Caco-2 (cell line): ENCODE measurements at regions not wholly inside any gene's neighbourhood (a gene's known extent, or its start where the extent isn't known, plus 50 kb on each side); places are given as distances from the start of the nearest gene placed in this dataset.

ENCODE experiments used
- BruUV-seq: library from RNA; stranded (reverse); fragments of 400-500 nt; replicated peaks from 2 replicates; lab custom pipeline; 2021; lab: Mats Ljungman, UMichigan
- CTCF ChIA-PET: fragments of 300-600 bp; sonication (Branson Sonifier 250); formaldehyde crosslinking; loops from one replicate; lab custom pipeline; 2022; ENCODE audit warnings: antibody characterized with exemption; lab: Charles Lee
- POLR2A ChIA-PET: fragments of 300-600 bp; sonication (Branson Sonifier 250); formaldehyde crosslinking; loops from one replicate; lab custom pipeline; 2022; ENCODE audit warnings: antibody characterized with exemption; lab: Charles Lee
- DNase-seq, 2 experiments: peaks; one replicate each; pipeline versions ENCODE4 v3.0.0 to v3.0.0-alpha.2; 2020 to 2022
- H3K27me3 ChIP-seq: replicated peaks from 2 replicates; pipeline ENCODE4 v1.6.0; 2011; ENCODE audit warnings: low read length; ENCODE audit not compliant: control insufficient read depth, insufficient read depth
- H3K36me3 ChIP-seq: 2 replicates; pipeline ENCODE4 v1.5.1; 2011; ENCODE audit warnings: low read length; ENCODE audit not compliant: control insufficient read depth, insufficient read depth
- H3K4me1 ChIP-seq: fragments of 250-450 bp; sonication (Bioruptor Pico); 2 replicates; pipeline ENCODE4 v1.5.1; 2020; ENCODE audit warnings: mild to moderate bottlenecking
- H3K4me3 ChIP-seq: 2 replicates; pipeline ENCODE4 v1.5.1; 2011; ENCODE audit warnings: low read depth, mild to moderate bottlenecking, control low read depth, low read length
- H3K9me3 ChIP-seq: fragments of 250-450 bp; sonication (Bioruptor Pico); 2 replicates; pipeline ENCODE4 v1.5.1; 2020; ENCODE audit warnings: mild to moderate bottlenecking, moderate library complexity
- H3K27ac Mint-ChIP-seq: one replicate; pipeline ENCODE4 v1.8.0; 2022; ENCODE audit warnings: mixed read lengths; ENCODE audit not compliant: unreplicated experiment
- H3K27me3 Mint-ChIP-seq: one replicate; pipeline ENCODE4 v1.8.0; 2022; ENCODE audit warnings: mixed read lengths; ENCODE audit not compliant: insufficient read depth, unreplicated experiment
- H3K36me3 Mint-ChIP-seq: one replicate; pipeline ENCODE4 v1.8.0; 2022; ENCODE audit warnings: mild to moderate bottlenecking, mixed read lengths; ENCODE audit not compliant: insufficient read depth, unreplicated experiment
- H3K4me1 Mint-ChIP-seq: one replicate; pipeline ENCODE4 v1.8.0; 2022; ENCODE audit warnings: low read depth, mixed read lengths; ENCODE audit not compliant: unreplicated experiment
- H3K4me3 Mint-ChIP-seq: one replicate; pipeline ENCODE4 v1.8.0; 2022; ENCODE audit warnings: mild to moderate bottlenecking, moderate library complexity, mixed read lengths; ENCODE audit not compliant: unreplicated experiment
- H3K9me3 Mint-ChIP-seq: one replicate; pipeline ENCODE4 v1.8.0; 2022; ENCODE audit warnings: mixed read lengths; ENCODE audit not compliant: unreplicated experiment
- CTCF ChIP-seq, 2 experiments: fragments of 200-600 bp in 1 of 2; IDR thresholded peaks; 1 replicate in 1 of 2; 2 replicates in 1 of 2; pipeline versions ENCODE4 v1.5.1 to v1.8.0; 2011 to 2022; ENCODE audit warnings: antibody characterized with exemption in 1 of 2, control low read depth in 1 of 2, inconsistent platforms in 1 of 2, low read depth in 1 of 2, low read length in 1 of 2, mild to moderate bottlenecking in 1 of 2, moderate library complexity in 1 of 2; ENCODE audit not compliant: insufficient read depth in 1 of 2, severe bottlenecking in 1 of 2, unreplicated experiment in 1 of 2
- intact Hi-C: fragments of 100-400 bp; cut with micrococcal nuclease; formaldehyde crosslinking; loops from one replicate; pipeline ENCODE4 v1.10.0; 2022; ENCODE audit not compliant: unreplicated experiment

DNA sequence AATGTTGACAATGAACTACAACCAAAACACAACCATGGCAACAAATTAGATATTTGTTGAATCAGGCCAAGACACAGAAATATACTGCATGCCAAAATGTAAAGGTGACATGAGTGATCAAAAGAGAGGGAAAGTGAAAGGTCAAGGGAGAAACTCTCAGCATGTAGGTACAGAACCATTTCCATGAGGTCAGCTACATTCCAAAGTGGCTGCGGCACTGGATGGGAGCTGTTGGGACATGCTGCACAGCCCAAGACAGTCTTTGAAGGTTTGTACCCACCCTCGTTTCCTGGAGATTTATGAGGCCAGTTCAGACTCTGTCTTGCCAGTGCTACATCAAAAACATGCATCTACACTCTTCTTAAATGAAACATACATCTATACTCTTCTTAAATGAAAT lies 579.9 kb downstream of the BMP2 start:
- ChIA-PET POLR2A (no interaction called here), CTCF (no interaction called here)
- no TSS peak for BruUV-seq
- Histone ChIP-seq H3K4me3 (no peak overlapping the region), H3K9me3 (no peaks in the 10 kb centered on the region), H3K27me3 (no peaks in the 10 kb centered on the region; the same call in 1 of the 2 replicates), H3K4me1 (no peaks in the 10 kb centered on the region), H3K36me3 (no peaks in the 10 kb centered on the region)
- H3K9me3 Mint-ChIP-seq, result peaks cover 10% of the 10 kb centered on the region
- peaks cover 11% of the 10 kb centered on the region for H3K27me3 Mint-ChIP-seq
- H3K36me3 Mint-ChIP-seq, result no peaks in the 10 kb centered on the region
- peak in 1 of 2 experiments; percentile 44 for DNase-seq
- TF ChIP-seq CTCF (IDR thresholded peaks at IDR 0.05; ENCODE audit: insufficient read depth in 1 of 2, low read depth in 1 of 2, low read length in 1 of 2, severe bottlenecking in 1 of 2, unreplicated experiment in 1 of 2), result no peak
- H3K4me3 Mint-ChIP-seq, result no peak overlapping the region
- no peaks in the 10 kb centered on the region for H3K4me1 Mint-ChIP-seq
- intact Hi-C loops, result loop anchor here (5.0 kb wide), 1 partner anchor 50 kb away; no protein-coding TSS in a partner anchor
- no peak overlapping the region for H3K27ac Mint-ChIP-seq

GRCh38 chr20:7348253-7348652 lies 580.8 kb downstream of the BMP2 start:
- no peak for DNase-seq
- CTCF ChIA-PET, result no interaction called here
- Histone ChIP-seq H3K27me3 (no peaks in the 10 kb centered on the region; the same call in 1 of the 2 replicates), H3K4me3 (no peak overlapping the region), H3K9me3 (no peaks in the 10 kb centered on the region), H3K36me3 (no peaks in the 10 kb centered on the region), H3K4me1 (no peaks in the 10 kb centered on the region)
- Mint-ChIP-seq H3K36me3 (no peaks in the 10 kb centered on the region), H3K27ac (no peak overlapping the region), H3K4me3 (no peak overlapping the region), H3K4me1 (no peaks in the 10 kb centered on the region), H3K9me3 (peaks cover 10% of the 10 kb centered on the region), H3K27me3 (peaks cover 11% of the 10 kb centered on the region)
- TF ChIP-seq CTCF (IDR thresholded peaks at IDR 0.05; ENCODE audit: insufficient read depth in 1 of 2, low read depth in 1 of 2, low read length in 1 of 2, severe bottlenecking in 1 of 2, unreplicated experiment in 1 of 2), result no peak
- POLR2A ChIA-PET, result no interaction called here
- intact Hi-C loops, result loop anchor here (5.0 kb wide), 1 partner anchor 49 kb away; no protein-coding TSS in a partner anchor
- BruUV-seq, result no TSS peak

GRCh38 chr20:7352165-7352564 lies 584.7 kb downstream of the BMP2 start:
- H3K27ac Mint-ChIP-seq, result no peak overlapping the region
- Histone ChIP-seq H3K36me3 (no peaks in the 10 kb centered on the region), H3K9me3 (no peaks in the 10 kb centered on the region), H3K27me3 (no peaks in the 10 kb centered on the region; the same call in 1 of the 2 replicates), H3K4me1 (no peaks in the 10 kb centered on the region), H3K4me3 (no peak overlapping the region)
- intact Hi-C loops, result no loop called here
- BruUV-seq, result no TSS peak
- TF ChIP-seq CTCF (IDR thresholded peaks at IDR 0.05; ENCODE audit: insufficient read depth in 1 of 2, low read depth in 1 of 2, low read length in 1 of 2, severe bottlenecking in 1 of 2, unreplicated experiment in 1 of 2), result no peak
- H3K4me3 Mint-ChIP-seq, result no peak overlapping the region
- H3K9me3 Mint-ChIP-seq, result peaks cover 10% of the 10 kb centered on the region
- ChIA-PET CTCF (no interaction called here), POLR2A (no interaction called here)
- H3K36me3 Mint-ChIP-seq, result no peaks in the 10 kb centered on the region
- peaks cover 8% of the 10 kb centered on the region for H3K27me3 Mint-ChIP-seq
- DNase-seq, result no peak
- H3K4me1 Mint-ChIP-seq, result no peaks in the 10 kb centered on the region
